ENCODE measurements at regions not wholly inside any gene's neighbourhood (a gene's known extent, or its start where the extent isn't known, plus 50 kb on each side); places are given as distances from the start of the nearest gene placed in this dataset.

DNA sequence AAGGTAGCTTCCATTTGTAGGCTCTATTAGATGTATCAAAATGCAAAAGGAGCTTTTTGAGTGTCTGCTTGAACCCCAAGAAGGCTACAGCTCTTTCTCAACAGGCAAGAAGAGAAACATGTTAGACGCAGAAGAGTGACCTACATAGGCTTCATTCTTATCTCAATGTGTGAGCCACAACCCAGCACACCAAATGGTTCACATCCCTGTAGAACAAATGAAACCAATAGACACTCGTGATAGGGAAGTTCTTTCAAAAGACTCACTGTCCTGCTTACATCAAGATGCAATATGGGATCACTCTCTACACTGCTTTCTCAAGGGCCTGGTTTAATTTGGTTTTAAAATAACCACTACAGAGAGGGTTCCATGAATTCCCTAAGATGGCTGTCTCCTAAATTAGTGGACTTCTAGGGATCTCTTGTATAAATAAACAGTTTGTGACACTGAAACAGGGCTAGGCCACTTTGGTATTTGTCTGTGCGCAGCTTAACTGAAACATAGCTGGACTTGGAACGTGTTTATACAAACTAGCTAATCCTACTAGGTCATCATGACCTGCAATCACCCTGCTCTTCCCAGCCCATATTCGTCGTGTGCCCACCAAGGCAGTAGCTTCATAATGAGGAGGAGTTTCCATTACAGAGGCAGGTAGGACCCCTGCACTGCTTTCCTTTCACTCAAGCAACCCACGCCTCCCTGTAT lies 225.4 kb upstream of the PREP start:
- DNase-seq: no peak

- no peak for DNase-seq
These were observed 223.6 kb upstream of the PREP start for GRCh38 chr6:105626295-105627158.

- no peak for DNase-seq
These were observed 221.1 kb upstream of the PREP start for GRCh38 chr6:105624021-105624420.

- no peak for DNase-seq
These were observed 219.3 kb upstream of the PREP start for GRCh38 chr6:105622226-105622625.

GRCh38 chr6:105621564-105622175 lies 218.8 kb upstream of the PREP start:
- DNase-seq: no peak

GRCh38 chr6:105620878-105621277 lies 218.0 kb upstream of the PREP start:
- DNase-seq: no peak

DNA sequence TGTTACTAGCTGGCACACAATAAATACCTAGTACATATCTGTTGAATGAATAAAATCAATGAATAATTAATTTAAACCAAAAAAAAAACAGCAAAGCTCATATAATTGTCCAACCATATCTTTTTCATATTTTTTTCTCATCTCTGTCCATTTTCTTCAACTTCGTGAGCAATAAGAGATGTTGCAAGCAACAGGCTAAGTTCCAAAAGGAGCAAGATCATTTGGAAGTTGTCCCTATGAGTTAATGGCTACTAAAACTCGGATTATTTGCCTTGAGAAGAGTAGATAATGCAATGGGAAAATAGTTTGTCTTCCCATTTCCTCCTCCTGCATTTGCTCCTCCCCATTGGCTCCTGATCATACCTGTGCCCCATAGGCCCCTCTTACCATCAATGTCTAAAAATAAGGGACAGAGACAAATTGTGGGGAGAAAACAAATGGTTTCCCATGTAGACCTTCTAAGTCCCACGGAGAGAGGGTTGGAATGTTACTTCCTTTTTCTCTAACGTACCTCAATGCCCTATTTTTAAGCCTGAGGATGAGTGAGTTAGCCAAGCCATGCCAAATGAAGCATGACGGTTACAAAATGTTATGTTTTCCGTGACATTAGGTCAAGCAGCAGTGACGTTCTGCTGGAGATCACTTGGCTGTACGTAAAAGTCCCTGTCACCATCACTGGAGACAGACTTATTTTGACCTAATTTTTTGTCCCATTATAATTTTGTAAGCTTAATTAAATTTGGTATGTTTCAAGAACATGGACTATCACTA lies 217.3 kb upstream of the PREP start:
- DNase-seq: no peak

GRCh38 chr6:105618247-105618646 lies 215.4 kb upstream of the PREP start:
- no peak for DNase-seq

GRCh38 chr6:105616521-105616920 lies 213.6 kb upstream of the PREP start:
- DNase-seq: no peak

DNA sequence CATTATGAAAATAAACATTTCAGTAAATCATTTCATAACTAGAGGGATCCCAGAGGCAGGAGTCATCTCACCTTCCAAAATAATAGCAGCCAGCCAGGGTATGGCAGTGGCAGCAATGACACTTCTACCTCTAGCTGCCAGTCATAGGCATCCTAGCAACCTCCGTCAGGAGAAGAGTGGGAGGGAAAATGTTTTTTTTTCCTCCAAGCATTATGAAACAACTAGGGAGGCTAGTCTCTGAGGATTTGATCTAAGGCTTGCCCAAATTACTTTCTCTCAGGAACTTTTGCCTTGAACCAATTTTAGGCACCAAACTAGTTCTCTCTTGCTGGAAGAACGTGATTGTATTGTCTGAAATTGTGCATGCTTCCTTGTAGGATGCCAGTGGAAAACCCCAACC lies 208.7 kb upstream of the PREP start:
- DNase-seq: no peak

DNA sequence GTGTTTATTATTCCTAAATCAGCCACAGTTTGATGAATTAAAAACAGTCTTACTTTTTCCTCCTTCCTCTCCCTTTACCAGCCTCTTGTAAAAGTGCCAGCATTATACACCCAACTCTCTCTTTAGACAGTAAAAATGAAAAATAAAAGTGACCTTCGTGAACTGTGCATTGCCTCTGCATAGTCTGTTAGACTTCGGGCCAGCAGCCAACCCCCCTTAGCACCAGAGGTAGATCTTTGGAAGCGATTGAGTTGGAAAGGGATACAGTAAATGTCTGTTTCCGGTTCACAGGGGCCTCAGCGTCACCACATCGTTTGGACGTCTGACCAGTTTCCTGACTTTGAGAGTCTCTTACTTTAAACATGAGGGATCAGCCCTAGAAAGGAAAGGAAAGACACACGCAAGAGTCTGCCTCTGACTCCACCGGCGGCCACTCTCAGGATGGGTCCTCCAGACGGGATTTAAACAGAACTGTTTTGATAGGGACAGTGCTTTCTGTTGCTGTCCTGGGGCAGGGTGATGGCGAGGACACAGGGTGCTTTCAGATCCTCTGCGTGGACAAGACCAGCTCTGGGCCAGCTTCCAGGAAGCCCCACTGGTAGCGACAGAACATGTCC lies 206.6 kb upstream of the PREP start:
- no peak for DNase-seq

DNA sequence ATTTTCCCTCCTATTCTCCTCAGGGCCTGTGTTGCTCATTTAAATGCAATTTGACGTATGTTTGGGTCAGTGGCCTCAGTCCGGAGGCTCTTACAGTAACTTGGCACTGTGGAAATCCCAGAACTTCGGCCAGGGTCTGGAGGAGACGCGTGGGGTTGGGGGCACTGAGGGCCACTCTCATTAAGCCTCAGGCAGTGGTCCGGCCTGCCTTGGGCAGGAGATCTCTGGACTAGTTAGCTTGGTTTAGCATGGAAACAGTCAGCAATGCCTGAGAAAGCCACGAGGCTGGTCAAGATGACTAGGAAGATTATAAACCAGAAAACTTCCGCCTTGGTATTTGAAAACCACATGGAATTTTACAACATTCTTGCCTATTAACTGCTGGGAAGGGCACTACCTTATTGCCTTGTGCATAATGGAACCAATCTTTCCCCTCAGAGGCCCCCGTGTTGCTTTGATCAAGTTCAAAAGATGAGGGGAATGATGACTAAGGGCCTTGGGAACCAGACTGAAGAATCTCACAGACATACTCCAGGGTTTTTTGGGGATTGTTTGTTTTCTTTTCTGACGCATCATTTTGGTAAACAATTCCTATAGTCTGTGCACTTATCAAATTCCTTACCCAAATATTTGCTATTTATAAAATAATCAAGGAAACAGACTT lies 206.0 kb upstream of the PREP start:
- no peak for DNase-seq

DNA sequence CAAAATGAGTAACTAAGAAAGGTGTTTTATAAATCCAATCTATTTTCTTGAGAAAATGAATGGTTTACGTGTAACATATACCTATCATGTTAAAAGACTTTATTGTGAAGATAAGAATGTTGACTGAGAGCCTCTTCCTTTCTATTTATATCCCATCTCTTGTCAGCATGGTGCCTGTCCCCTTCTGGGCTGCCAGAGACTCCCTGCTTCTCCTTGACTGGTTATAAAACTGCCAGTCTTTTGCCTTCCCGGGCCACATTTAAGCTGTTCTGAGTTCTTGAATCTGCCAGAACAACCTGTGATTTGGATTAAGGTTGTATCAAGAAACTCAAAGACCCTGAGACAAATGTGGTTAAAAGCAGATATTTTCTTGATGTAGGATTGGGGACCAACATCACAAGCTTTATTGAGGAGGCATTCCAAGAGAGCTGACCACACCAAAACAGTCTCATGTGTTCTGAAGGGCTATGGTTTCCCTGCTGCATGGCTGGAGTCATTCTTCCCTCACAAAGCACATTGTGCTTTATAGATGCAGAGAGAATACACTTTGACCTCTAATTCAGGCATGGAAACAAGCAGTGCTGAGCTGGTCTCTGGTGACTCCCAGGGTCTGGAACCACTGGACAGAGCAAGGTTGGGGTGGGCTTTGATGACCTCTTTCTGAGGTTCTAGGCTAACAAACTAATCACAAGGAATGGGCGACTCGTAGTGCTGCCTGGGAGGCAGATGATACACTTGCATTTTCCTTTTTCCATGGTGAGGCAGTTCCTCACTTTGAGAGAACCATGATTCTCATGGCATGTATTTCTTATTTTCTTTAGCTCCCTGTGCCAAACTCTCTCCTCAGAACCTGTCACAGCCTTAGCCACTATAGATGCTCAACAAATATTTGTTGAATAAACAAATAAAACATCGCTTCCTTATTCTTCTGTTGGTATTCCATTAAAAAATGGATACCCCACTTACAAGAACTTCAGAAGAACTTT lies 205.0 kb upstream of the PREP start:
- DNase-seq: no peak

DNA sequence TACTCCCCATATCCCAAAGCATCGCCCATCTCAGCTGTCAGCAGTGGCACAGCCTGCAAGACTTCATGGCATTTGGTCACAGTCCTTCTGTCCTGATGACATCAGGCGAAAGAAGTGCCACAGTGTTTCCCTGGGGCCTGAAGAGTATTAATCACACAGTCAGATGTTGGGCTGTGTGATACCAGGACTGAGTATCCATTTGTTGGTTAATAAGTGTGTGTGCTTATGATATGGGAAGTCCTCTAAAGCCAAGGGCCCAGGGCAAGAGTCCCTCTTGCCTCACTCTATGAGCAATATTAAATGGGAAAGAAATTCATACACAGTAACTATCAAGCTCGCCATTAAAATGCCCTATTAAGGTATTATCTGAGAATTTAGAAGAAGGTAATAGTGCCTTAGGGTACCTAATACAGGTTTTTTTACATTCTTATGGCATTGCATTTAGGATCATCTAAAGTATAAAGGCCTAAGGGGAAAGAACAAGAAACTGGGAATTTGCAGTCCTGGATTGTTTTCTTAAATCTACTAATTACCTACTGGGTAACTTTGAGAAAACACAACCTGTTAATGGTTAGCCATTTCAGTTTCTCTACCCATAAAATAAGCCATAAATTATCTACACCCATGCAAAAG lies 204.1 kb upstream of the PREP start:
- no peak for DNase-seq

GRCh38 chr6:105604587-105604884 lies 201.7 kb upstream of the PREP start:
- no peak for DNase-seq

DNA sequence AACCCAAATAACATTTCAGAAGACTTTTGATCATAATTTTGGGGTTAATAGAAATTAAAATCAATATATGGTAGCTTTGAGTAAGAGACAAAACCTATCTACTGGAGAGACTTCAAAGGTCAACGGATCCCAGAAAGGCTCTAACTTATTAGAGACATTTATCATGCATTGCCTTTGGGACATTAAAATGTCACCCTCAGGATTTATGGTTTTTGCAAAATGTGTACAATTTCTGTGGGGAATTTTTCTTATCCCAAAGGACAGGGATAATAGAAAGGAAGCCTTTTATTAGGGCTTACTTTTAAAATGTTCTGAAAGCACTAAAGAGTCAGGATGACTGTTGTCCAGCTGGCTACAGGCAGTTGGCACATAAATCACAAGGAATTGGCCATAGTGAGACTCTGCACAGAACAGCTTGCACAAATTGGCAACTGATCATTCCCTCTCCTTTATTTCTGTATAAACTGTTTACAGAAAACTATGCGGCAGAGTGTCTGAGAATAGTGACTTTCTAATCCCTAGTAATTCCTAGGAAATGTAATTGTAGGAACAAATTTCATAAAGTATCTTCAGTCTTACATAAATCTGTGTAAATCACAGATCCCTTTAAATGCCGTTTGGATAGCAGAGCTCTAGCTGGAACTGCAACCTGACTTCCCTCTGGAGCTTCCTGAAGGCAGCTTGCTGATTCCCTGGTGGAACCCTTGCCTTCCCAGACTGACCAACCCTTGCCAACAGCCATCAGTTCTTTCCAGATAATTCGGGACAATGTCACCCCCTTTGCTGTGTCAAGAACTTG lies 201.1 kb upstream of the PREP start:
- DNase-seq: no peak

DNA sequence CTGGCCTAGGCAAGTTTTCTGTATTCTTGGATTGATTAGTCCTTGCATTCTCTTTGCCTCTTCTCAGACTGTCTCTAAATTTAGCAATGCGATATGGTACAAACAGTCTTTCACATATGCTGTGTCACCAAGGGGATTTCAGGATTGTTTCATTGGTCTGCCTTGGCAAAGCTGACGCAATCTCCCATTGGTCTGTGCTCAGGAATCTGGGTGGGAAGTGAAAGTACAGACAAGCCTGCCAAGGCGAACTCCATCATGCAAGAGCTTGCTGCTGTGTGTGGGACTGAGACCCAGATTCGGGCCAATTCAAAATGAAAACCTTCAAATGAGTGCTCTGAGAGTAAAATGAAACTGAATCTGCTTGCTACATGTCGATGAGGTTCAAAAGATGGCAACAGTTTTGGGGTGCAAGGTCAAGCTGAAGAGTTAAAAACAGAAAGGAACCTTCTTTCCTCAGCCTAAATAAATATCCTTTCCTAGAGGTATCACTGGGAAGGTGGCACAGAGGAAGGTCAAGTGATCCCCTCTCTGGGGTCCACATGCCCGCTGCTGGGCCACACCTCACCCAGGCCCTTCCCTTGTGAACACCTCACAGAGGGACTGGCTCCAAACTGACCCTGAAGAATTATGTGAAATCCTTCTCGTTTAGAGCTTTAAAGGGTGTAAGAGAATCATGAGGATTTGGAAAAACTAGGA lies 198.8 kb upstream of the PREP start:
- DNase-seq: no peak

DNA sequence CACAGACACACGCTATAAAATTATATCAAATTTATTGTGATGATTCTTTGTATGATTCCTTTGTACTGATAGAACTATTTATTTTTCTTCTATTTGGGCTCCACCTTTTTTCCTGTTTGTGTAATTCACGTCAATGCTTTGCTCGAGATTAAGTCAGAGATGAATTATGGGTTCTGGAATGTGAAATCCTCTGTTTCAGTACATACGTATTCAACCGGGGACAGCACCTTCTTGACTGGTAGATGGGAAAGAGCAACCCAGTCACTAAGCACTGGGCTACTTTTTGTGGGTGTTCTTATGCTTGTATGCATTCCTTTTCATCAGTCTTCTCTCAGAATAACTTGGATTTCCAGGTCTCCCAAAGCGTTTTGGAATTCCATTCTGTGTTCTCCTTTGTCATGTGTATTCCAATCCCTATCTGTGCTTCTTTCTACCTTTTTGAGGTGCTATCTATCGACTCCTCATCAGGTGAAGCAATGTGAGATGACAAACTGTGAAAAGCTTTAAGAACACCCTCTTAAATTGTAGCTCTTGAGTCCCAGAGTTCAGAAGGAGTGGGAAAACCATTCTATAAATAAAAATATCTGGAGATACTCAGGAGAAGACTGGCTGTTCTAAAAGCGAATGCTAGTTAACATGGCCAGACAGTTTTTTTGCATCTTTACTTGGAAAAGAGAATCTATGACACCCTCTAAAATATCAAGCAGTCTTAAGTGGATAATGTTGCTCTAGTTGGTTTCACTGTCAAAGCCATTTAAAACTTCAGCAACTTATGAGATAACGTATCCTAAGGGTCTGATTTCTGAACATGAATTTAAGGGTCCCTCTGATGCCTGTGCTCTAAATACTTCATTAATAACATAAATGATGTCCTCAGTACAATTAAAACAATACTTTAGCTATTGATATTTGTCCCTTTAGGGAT lies 197.7 kb upstream of the PREP start:
- DNase-seq: no peak

All from SHP77 (cell line).